ENCODE measurements at regions not wholly inside any gene's neighbourhood (a gene's known extent, or its start where the extent isn't known, plus 50 kb on each side); places are given as distances from the start of the nearest gene placed in this dataset.

DNA sequence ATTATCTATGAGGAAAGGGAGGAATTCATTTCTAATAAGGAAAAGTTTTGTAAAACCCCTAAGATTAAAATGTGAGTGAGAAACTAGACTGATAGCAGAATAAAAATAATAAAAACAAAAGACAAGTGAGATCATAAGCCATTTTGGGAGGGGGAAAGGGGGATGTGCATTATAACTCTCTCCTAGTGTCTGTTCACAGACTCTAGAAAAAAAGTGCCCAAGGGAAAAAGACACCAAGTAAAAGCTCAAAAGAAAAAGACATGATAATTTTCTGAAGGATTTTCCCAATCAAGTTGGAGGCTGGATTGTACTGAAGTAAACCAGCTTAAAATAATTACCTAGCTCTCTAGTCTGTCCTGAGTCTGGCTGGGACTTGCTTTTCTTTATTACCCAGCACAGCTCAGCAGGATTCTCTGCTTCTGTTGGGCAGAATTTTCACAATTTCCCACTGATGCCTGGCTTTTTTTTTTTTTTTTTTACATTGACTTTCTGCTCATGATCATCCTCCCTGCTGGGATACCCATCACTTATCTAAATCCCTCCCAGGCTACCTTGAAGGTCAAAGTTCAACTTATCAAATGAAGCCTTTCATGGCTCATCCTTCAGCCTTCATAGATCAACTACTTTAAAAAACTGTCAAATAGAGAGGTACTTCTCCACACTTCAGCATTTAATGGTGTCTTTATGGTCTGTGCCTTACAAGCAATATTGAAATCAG, 124.2 kb upstream of the KCNJ16 start:
- TF ChIP-seq EZH2 (IDR thresholded peaks at IDR 0.05; ENCODE audit: insufficient read depth, poor library complexity, severe bottlenecking) (no peak), EZH2phosphoT487 (IDR thresholded peaks at IDR 0.05; ENCODE audit: insufficient read depth, low read depth) (no peak)

Measured in GM23248 (cell line).